HG02623 (cell line): ENCODE measurements at regions not wholly inside any gene's neighbourhood (a gene's known extent, or its start where the extent isn't known, plus 50 kb on each side); places are given as distances from the start of the nearest gene placed in this dataset.

Experiments used
- ATAC-seq: cut with Tn5 transposase; IDR thresholded peaks from one replicate; pipeline ENCODE4 v1.9.1; 2021; ENCODE audit warnings: moderate library complexity; ENCODE audit not compliant: unreplicated experiment

DNA sequence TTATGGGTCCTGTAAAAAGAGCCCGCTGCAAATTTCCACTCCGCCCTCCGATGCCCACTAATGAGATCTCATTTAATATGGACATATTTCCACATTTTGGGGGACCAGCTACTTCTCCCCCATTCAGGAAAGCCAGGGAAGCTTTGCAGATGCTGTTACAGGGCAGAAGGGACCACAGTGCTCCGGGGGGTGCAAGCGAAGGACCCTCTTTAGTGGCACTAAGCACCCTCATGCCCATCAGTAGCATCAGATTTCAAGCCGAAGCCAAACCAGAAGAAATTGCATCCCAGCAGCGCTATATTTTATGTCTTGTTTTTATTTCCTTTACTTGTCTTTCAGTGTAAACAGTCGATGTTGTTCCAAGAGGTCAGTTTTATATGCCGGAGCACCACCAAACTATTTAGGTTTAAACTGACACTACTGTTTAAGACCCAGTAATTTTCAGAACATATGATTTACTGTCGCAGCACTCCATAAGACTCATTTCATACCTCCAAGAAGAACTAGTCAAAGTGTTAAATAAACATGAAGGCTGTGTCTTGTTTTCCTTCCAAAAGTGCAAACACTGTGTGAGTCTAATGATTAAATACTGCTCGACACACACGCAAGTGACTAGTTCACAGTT, 122.2 kb upstream of the MGMT start:
- ATAC-seq, result no peak

DNA sequence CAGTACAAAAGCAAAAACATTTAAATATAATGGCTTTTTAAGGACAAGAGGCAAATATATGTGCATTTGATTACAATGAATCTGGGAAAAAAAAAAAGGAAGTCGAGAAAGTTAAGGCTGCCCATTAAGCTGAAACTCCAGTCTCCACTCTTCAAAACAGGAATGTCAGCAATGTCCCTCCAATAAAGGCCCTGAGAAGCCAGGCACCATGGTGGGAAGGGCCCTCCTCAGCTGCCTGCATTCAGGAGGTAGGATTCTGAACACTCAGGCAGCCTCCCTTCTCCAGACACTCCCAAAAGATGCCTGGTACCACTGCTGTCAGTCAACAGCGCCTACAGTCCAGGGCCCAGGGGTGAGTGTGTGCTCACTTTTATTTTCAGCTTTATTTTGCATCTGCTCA, 121.3 kb upstream of the MGMT start:
- ATAC-seq, result no peak

DNA sequence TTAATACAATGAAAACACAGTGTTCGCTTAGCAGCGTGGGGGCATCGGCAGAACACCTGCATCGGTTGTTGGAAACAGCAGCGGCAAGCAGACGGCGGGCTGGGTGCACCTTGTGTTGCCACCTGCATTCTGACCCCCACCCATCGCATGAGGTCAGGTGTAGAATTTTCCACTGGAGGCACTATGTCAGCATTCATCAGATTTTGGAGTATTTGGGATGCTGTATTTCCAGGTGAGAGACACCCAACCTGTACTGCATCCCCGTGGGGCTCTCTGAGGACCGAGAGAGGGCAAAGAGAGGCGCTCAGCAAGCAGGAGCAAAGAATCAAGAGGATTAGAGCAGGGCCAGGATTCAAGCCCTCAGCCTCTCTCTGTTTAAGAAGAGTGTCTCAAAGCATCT, 116.4 kb upstream of the MGMT start:
- no peak for ATAC-seq

DNA sequence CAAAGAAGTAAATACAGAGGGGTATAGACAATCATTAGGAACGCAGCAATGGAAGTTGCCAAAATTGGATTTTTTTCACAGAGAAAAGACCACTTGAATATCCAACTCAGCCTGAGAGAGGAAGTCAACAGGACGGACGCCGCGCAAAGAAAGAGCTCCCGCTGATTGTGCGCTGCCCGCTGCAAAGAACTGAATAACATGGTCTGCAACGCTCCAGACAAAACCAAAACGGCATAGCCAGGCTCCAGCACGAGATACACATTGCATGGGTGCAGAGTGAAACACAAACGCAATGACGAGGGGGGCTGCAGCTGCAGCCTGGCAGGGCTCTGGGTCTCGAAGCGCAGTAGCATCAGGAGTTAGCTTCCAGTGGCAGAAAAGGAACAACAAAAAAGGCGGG, 113.9 kb upstream of the MGMT start:
- ATAC-seq, result no peak

DNA sequence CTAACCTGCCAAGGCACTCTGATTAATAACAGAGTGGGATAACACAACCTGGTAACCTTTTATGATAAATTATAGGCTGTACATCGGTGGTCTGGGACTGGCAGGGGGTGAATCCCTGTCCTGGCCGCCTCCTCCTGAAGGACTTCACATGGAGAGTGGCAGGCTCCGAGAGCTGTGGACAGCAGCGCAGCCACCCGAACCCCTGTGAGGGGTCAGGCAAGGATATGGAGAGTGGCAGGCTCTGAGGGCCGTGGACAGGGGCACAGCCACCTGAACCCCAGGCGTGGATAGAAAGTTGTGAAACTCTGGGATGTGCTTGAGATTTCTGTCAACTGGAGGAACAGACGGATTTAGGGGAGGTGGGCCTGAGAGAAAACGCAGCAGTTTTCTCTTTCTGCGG, 107.0 kb upstream of the MGMT start:
- ATAC-seq, result no peak

DNA sequence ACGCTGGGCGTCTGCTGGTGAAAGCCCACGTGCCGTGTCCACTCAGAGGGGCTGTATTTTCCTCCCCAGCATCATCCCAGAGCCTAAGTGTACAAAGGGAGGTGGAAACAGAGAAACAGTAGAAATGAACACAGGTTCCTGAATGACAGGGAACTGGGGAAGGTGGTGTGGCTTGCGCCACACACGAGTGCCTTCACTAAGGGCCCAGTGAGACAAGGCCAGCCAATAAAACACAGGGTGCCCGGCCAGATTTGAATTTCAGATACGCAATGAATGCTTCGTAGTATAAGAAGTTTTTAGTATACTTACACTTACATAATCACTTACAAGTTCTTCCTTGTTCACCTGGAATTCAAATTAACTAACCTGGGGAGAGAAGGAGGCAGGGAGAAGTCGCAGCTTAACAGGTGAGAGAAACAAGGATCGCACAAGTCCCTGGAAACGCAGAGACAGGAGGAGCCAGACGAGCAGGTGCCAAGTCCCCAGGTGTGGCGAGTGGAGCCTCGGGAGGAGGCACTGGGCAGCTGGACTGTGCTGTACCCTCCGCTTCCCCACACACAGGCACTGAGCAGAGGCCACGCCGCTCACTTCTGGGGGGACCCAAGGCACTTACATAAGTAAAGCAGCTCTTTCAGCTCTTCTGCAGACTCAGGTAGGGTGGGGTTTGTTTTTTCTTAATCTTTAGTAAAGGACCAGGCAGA, 105.2 kb upstream of the MGMT start:
- no peak for ATAC-seq

DNA sequence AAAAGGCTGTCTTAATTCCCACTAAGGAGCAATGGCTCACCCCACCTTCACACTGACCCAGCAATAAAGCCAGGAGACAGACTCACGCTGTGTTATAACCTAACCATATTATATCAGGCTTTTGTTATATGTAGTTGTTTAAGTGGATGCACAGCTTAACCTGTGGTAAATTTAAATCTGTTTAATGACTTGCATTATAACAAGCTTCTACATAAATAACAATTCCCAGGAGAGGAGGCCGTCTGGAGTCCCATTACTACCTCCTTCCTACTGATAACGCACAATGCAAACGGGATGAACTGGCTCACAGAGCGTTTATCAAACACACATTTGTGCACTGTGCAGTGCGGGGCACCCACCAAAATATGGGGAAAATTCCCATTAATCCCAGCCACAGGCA, 102.1 kb upstream of the MGMT start:
- ATAC-seq, result no peak

DNA sequence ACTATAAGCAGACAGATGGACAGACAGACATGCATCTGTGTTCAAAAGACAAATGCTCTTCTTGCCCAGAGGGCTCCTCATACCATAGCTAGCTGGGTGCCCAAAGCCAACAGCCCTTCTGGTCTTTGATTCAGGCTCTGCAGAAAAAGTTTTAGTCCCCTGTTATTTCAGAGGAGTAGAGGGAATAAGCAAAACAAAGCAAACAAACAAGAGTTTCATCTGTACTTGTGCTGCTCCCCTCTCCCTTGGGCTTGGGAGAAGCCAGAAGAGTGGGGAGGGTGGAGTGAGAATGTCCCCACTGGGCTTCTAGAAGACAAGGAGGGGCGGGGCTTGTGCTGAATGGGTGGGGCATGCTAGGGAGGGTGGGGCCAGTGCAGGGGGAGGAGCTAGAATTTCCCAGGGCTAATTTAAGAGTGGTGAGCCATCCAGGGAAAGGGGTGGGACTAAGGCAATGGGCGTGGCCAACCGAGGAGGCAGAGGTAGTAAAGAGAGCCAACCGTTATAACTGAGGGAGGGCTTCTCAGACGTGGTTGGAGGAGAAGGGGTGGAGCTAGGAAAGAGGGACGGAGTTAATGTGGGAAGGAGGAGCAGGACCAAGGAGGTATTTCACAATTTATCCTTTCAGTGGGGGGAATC, 101.2 kb upstream of the MGMT start:
- no peak for ATAC-seq

DNA sequence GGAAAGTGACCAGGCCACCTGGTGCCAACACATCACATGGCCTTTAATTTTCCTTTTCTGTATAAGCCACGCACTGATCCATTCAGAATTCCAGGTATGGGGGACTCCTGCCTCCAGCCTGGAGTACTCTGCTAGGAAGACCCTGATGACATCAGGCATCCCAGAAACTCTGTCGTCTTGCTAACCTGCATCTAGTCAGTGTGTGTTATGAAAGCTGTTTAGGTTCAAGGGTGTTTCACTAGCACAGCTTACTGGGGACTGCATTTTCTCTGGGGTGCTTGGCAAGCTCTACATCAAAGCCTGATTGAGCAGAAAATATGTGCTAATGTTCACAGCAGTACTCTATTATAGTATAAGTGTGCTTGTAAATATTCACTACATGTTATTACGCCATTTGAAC, 100.6 kb upstream of the MGMT start:
- no peak for ATAC-seq

DNA sequence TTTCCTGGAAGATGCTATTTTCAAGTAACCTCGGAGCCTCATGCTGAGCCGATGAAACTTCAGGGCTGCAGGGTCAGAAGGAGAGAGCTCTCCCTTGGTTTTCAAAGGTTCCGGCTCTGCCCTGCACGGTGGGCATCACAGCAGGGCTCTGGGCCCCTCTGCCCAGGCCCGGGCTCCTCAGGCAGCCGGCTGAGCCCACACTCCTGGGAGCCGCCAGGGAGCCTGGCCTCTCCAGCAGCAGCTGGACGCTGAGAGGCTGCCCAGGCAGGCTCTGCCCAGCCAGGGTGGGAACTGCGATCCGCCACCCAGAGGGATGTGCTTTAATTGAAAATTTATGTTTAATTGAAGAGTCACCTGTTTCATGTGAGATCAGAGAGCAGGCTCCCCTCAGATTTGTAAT, 97.5 kb upstream of the MGMT start:
- no peak for ATAC-seq

DNA sequence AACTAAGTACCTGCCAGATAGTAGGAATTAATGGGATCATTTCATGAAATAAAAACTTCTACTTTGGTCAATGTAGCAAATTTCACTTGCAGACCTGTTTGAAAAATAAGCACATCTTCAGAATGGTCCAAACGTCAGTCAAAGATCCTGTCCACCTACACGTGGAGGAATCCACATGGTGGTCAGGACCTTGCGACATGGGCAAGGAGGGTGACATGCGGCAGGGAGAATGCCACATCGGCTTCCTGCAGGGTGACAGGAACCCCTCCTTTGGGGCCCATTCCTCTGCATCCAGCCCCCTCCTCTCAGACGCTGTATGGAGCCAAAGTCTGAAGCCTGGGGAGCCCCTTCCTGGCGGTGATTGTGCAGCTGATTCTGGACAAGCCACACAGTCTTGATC, 95.5 kb upstream of the MGMT start:
- ATAC-seq, result no peak

DNA sequence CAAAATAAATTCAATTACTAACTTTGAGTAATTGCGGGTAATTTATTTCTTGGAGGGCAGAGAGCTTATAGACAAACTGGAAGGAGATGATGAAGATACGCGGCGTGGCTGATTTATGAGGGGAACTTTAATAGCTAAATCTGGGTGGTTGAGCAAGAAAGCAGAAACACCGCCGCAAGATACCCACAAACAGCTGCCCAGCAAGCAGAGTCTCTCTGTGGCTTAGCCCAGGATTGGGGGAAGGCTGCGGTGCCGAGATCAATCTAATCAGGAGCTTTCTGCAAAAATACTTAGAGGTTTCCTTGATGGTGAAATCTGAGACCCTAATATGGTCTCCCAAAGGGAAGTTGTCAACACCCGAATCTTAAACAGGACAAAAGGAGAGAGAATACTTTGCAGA, 94.9 kb upstream of the MGMT start:
- no peak for ATAC-seq

DNA sequence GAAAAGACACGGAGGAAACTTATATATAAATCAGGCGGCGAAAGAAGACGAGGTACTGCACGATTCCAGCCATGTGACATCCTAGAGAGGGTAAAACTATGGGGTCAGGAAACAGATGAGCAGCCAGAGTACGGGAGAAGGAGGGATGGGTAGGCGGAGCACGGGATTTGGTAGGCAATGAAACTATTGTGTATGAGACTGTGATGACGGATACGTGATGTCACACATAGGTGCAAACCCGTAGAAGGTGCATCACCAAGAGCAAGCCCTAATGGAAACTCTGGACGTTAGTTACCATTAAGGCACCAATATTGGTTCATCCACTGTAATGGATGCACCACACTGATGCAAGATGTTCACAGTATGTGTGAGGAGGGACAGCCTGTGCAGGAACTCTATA, 93.8 kb upstream of the MGMT start:
- no peak for ATAC-seq

DNA sequence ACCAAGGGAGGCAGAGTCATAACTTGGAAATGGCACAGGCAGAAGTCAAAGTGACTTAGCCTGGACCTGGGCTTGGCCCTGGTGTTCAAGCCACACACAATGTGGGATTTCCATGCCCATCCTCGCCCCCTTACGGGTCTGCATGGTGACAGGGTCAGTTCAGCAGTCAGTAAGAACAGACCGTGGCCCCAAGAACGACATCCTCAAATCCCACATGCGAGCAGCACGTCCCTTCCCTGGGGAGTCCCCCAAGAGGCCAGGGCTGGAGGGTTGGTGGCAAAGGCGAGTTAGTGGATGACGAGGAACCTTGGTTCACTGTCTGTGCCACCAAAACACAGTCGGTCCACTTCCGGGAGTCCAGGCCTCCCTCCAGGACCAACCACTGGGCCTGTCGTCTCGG, 93.3 kb upstream of the MGMT start:
- no peak for ATAC-seq

DNA sequence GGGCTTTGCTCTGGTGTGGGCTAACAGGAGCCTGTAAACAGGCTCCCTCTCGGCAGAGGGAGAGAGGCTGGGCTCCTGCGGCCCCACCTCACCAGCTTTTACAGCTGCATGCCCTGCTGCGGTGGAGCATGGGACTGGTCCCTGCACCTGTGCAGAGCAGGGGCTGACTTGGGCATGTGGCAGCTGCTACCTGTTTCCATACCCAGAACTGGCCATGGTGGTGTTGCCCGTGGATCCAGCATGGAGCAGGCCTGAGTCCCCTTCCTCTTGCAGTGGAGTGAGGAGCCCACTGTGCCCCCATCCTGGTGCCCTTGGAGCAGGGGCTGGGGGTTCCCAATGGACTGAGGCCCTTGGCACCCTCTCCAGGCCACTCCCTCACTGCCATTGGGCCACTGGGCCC, 91.9 kb upstream of the MGMT start:
- no peak for ATAC-seq

DNA sequence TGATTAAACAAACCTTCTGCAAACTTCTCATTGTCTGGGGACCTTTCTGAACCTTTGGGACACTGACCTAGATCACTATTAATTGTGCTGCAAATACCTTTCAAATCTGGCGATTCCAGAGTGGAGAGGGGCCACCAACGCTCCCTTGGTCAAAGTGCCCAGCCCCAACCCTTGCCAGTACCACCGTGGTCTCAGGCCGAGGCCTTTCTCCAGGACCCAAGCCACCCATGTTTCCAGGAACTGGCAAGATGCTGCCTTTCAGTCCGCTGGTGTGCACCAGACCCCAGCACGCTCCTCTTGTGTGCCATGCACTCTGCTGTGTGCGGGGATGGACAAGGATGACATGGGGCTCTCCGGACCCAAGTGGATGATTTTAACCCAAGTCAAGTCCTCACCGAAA, 91.1 kb upstream of the MGMT start:
- ATAC-seq, result no peak

DNA sequence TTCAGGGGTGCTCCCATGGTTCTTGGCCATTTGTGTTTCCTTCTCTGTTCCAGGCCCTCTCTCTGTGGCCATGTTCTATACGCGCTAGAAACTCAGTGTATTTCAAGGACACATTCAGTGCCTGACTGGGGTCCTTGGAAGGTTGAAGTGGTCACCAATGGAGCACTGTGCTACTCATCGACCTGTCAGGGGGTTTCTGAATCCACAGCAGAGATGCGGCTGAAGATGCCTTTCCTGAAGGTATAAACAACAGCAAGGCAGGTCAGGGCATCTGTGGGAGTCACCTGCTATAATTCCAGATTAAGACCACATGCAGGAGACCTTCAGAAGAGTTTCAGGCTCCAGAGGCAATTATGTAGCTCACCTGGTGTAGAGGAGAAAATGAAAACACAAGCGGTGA, 86.8 kb upstream of the MGMT start:
- no peak for ATAC-seq

DNA sequence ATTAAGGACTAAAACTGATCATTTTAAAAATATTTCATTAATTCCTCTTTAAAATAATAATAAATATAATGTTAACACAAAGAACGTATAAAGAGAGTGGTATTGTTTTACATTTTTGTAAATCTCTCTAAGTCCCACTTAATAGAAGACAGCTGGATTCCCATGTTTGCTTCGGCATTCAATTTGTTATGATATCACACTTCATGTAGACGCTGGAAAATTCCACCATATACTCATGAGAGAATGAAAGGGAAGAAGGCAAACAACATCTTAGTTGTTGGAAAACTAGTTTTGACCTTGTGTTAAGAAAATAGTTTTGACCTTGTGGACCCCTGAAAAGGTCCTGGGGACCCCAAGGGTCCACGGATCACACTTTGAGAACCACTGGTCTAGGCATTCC, 85.3 kb upstream of the MGMT start:
- ATAC-seq, result no peak

DNA sequence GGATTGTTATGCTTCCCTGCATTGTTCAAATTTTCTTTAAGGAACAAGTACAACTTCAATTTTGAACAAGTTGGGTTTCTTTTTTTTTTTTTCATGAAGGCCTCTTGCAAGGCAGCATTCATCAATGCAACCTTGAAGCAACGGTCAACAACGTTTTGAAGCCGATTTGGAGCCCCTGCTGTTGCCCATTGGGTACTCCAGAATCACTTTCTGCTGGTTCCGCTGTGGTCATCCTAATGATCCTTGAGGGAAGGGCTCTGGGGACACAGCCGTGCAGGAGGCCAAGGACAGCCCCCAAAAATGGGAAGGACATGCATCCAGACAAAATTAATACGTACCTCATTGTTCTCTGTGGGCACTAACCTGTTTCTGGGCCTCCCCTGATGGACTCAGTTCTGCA, 84.6 kb upstream of the MGMT start:
- ATAC-seq, result no peak

DNA sequence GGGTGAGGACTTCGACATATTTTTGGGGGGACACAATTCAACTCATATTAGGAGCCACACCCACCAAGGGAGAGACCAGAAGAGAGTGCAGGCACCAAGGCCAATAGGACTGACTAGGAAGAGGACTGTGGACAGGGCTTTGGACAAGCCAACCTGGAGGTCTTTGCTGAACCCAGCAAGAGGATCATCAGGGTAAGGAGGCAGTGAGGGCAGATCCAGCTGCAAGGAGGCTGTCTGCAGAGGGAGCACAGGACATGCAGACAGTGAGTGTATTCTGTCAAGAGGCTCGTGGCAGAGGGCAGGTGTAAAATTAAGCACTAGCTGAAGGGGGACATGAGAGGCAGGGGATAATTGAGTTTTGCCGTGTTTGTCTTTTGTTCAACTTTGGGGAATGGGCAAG, 83.4 kb upstream of the MGMT start:
- ATAC-seq, result no peak

DNA sequence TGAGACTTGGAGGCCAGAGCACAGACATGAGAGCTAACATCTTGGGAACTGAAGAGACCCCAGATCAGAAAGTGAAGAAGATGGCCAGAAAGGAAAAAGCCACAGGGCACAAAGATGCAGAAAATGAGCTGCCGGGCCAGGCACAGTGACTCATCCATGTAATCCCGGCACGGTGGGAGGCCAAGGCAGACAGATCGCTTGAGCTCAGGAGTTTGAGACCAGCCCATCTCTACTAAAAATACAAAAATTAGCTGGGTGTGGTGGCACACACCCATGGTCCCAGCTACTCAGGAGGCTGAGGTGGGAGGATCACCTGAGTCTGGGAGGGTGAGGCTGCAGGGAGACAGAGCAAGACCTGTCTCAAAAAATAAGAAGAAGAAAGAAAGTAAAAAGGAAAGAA, 81.4 kb upstream of the MGMT start:
- ATAC-seq, result no peak

DNA sequence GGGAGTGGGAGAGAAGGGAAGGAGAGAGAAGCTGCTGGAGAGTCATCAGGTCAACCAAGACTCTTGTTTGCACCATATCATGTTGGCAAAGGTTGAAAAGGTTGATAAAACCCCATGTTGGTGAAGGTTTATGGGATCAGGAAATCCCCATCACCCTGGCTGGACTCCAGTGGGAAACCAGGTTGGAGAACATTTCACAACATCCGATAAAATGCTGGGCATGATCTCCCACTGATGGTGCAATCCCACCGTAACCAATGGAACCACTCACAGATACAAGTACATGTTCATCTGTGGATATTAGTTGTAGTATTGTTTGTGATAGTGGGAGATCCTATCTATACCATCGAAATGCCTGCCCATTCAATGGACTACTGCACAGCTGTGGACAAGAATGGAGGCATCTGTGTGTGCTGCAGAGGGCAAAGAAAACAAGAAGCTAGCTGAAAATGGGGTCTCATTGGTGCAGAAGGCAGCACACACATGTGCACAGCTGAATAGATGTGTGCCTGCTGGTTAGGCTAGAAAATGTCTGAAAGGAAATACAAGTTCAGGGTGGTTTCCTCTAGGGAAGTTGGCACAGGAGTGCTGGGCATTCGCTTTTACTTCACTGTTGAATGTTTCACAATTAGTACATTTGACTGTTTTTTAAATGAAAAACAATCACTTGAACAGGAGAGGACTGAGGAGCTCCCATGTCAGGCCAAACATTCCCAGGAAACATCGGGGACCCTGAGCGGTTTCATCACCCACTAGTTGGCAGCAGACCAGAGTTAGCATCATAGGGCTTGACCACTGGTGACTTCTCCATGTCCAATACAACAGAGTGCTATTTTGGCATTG, 80.4 kb upstream of the MGMT start:
- no peak for ATAC-seq
